ENCODE measurements at regions not wholly inside any gene's neighbourhood (a gene's known extent, or its start where the extent isn't known, plus 50 kb on each side); places are given as distances from the start of the nearest gene placed in this dataset.

- no peak for TF ChIP-seq REST (IDR thresholded peaks at IDR 0.05; ENCODE audit: borderline replicate concordance in 1 of 2, low read depth in 1 of 2, low read length in 2 of 2)
- TF ChIP-seq ZNF709 (CRISPR knock-in tag; IDR thresholded peaks at IDR 0.05) = no peak
- TF ChIP-seq SMYD3 (CRISPR knock-in tag; IDR thresholded peaks at IDR 0.05) = no peak
- TF ChIP-seq ZNF383 (CRISPR knock-in tag; IDR thresholded peaks at IDR 0.05; ENCODE audit: borderline replicate concordance) = no peak
- no peak for TF ChIP-seq ZNF766 (CRISPR knock-in tag; IDR thresholded peaks at IDR 0.05; ENCODE audit: borderline replicate concordance)
- no peak for TF ChIP-seq SMARCE1 (IDR thresholded peaks at IDR 0.05; ENCODE audit: borderline replicate concordance)
- TF ChIP-seq IRF2 (CRISPR knock-in tag; IDR thresholded peaks at IDR 0.05) = no peak
- TF ChIP-seq ZNF883 (CRISPR knock-in tag; IDR thresholded peaks at IDR 0.05; ENCODE audit: not compliant biosample characterization) = no peak
- TF ChIP-seq ZBTB21 (CRISPR knock-in tag; IDR thresholded peaks at IDR 0.05) = no peak
- TF ChIP-seq HDAC2 (CRISPR knock-in tag; IDR thresholded peaks at IDR 0.05) = no peak
- TF ChIP-seq CCAR2 (optimal IDR thresholded peaks at IDR 0.05; ENCODE audit: low read depth, low read length) = no peak
Observed at GRCh38 chr3:180188512-180189309, 152.0 kb upstream of the PEX5L start (continued).
